ENCODE measurements at regions not wholly inside any gene's neighbourhood (a gene's known extent, or its start where the extent isn't known, plus 50 kb on each side); places are given as distances from the start of the nearest gene placed in this dataset.

- TF ChIP-seq CTCF (conservative IDR thresholded peaks at IDR 0.05; ENCODE audit: low read depth, low read length) (no peak), EZH2phosphoT487 (IDR thresholded peaks at IDR 0.05; ENCODE audit: borderline replicate concordance, low read length) (no peak)
Measured at GRCh38 chr7:136194878-136195277, 217.7 kb upstream of the MTPN start.
